GM12878 (cell line): ENCODE measurements at regions not wholly inside any gene's neighbourhood (a gene's known extent, or its start where the extent isn't known, plus 50 kb on each side); places are given as distances from the start of the nearest gene placed in this dataset.

Source experiments
- ASH2L ChIP-seq: fragments of 300-600, 200-600 bp; sonication (generic); IDR thresholded peaks from 2 replicates; pipeline ENCODE4 v1.6.1; 2017; ENCODE audit warnings: low read depth, mild to moderate bottlenecking, borderline replicate concordance
- CEBPB ChIP-seq, 2 experiments: fragments of 150-350 bp in 1 of 2; IDR thresholded peaks; 2 replicates each; pipeline ENCODE4 v1.6.1; 2012 to 2014; ENCODE audit warnings: low read depth in 2 of 2, low read length in 2 of 2, borderline replicate concordance in 1 of 2, inconsistent platforms in 1 of 2
- CHD4 ChIP-seq: fragments of 200-600 bp; sonication (generic); IDR thresholded peaks from 2 replicates; pipeline ENCODE4 v1.6.1; 2016; ENCODE audit warnings: mild to moderate bottlenecking
- EGR1 ChIP-seq, 2 experiments: IDR thresholded peaks; 1 replicate in 1 of 2; 2 replicates in 1 of 2; pipeline ENCODE4 v1.6.1; 2011 to 2012; ENCODE audit warnings: low read depth in 2 of 2, low read length in 2 of 2, borderline replicate concordance in 1 of 2, mild to moderate bottlenecking in 1 of 2, moderate library complexity in 1 of 2
- HDAC2 ChIP-seq: fragments of 200-600 bp; sonication (generic); IDR thresholded peaks from 2 replicates; pipeline ENCODE4 v1.6.1; 2017
- RELA ChIP-seq: fragments of 450-650 bp; IDR thresholded peaks from 2 replicates; pipeline ENCODE4 v1.8.0; 2014; ENCODE audit warnings: borderline replicate concordance; ENCODE audit not compliant: partially characterized antibody
- TAF1 ChIP-seq: IDR thresholded peaks from 2 replicates; pipeline ENCODE4 v1.6.1; 2011; ENCODE audit warnings: mild to moderate bottlenecking, low read depth, low read length, borderline replicate concordance
- TF ChIP-seq, protein P1 (sequence below), 3 experiments: IDR thresholded peaks in 2 of 3; conservative IDR thresholded peaks in 1 of 3; 2 replicates each; pipeline ENCODE4 v1.5.1; 2011; ENCODE audit warnings: low read depth in 3 of 3, low read length in 3 of 3, mild to moderate bottlenecking in 3 of 3, control low read depth in 2 of 3, moderate library complexity in 2 of 3, inconsistent platforms in 1 of 3, mixed read lengths in 1 of 3; ENCODE audit not compliant: control insufficient read depth in 2 of 3, insufficient read depth in 1 of 3; ENCODE audit errors: extremely low read depth in 1 of 3
- TF ChIP-seq, protein P2 (sequence below): IDR thresholded peaks from 2 replicates; pipeline ENCODE4 v1.6.1; 2012; ENCODE audit warnings: low read depth, low read length, improper control_type of control experiment

DNA sequence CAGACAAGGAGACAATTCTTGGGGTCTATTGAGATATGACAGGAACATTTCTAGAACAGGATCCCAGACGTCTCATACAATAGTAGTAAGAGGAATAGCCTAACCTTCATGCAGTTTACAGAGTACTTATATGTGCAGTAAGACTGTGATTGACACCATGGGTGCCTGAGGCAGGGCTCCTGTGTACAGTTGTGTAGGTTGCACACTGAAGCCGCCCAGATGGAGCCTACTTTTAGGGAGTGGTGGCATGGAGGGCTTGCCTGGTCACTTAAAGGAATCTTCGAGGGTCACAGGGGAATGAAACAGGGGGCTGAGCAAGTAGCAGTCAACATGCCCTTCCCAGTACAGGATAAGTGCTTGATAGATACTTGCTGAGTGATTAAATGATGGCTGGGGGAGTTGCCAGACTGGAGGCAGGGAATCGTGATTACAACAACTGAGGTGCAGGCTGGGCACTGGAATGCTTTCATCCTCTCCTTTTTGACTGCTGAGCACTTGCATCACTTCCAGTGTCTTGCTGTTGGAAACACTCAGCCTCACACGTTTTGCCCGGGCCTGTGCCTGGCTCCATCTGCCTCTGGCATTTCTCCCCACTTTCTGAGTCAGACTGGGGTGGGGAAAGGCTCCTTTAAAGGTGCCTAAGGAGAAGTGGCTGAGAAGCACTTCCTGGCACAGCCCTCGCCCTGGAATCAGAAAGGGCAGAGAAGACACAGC lies 71.0 kb downstream of the COPRS start:
- TF ChIP-seq, protein P1, sequence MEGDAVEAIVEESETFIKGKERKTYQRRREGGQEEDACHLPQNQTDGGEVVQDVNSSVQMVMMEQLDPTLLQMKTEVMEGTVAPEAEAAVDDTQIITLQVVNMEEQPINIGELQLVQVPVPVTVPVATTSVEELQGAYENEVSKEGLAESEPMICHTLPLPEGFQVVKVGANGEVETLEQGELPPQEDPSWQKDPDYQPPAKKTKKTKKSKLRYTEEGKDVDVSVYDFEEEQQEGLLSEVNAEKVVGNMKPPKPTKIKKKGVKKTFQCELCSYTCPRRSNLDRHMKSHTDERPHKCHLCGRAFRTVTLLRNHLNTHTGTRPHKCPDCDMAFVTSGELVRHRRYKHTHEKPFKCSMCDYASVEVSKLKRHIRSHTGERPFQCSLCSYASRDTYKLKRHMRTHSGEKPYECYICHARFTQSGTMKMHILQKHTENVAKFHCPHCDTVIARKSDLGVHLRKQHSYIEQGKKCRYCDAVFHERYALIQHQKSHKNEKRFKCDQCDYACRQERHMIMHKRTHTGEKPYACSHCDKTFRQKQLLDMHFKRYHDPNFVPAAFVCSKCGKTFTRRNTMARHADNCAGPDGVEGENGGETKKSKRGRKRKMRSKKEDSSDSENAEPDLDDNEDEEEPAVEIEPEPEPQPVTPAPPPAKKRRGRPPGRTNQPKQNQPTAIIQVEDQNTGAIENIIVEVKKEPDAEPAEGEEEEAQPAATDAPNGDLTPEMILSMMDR (IDR thresholded peaks at IDR 0.05 in 2 of 3, conservative IDR thresholded peaks at IDR 0.05 in 1 of 3; ENCODE audit: control insufficient read depth in 2 of 3, extremely low read depth in 1 of 3, insufficient read depth in 1 of 3, low read depth in 3 of 3, low read length in 3 of 3): no peak
- TF ChIP-seq ASH2L (no peak), TAF1 (no peak), HDAC2 (no peak), CHD4 (no peak), EGR1 (IDR thresholded peaks at IDR 0.05; ENCODE audit: borderline replicate concordance in 1 of 2, low read depth in 2 of 2, low read length in 2 of 2) (no peak), RELA (no peak), CEBPB (IDR thresholded peaks at IDR 0.05; ENCODE audit: borderline replicate concordance in 1 of 2, low read depth in 2 of 2, low read length in 2 of 2) (no peak)
- TF ChIP-seq, protein P2, sequence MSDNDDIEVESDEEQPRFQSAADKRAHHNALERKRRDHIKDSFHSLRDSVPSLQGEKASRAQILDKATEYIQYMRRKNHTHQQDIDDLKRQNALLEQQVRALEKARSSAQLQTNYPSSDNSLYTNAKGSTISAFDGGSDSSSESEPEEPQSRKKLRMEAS: no peak
